ELR (cell line): ENCODE measurements at regions not wholly inside any gene's neighbourhood (a gene's known extent, or its start where the extent isn't known, plus 50 kb on each side); places are given as distances from the start of the nearest gene placed in this dataset.
"Not testable (repeated sequence)": the region's sequence is repeated elsewhere in the genome, so short reads cannot be mapped to it uniquely, and the experiment has no call there.

Experiments
- DNase-seq: peaks from one replicate; pipeline ENCODE4 v3.0.0-alpha.2; 2015; ENCODE audit warnings: low read depth

- not testable (repeated sequence) for DNase-seq
Measured at GRCh38 chr7:37617406-37617805, 66.2 kb upstream of the GPR141 start.

GRCh38 chr7:37633048-37633447 is 50.5 kb upstream of the GPR141 start:
- no peak for DNase-seq
